ENCODE measurements at regions not wholly inside any gene's neighbourhood (a gene's known extent, or its start where the extent isn't known, plus 50 kb on each side); places are given as distances from the start of the nearest gene placed in this dataset.

- H3K4me2 ChIP-seq (ENCODE audit: low read length), result no peak overlapping the region
- no peak overlapping the region for H3K27ac ChIP-seq (ENCODE audit: low read depth, low read length)
- H3K4me3 ChIP-seq (ENCODE audit: low read length), result no peak overlapping the region
- no peaks in the 10 kb centered on the region for H3K79me2 ChIP-seq (ENCODE audit: control insufficient read depth, low read length)
- no peaks in the 10 kb centered on the region for H3K4me1 ChIP-seq (ENCODE audit: control insufficient read depth, low read length)
- no peak for TF ChIP-seq EZH2phosphoT487 (IDR thresholded peaks at IDR 0.05; ENCODE audit: borderline replicate concordance, low read length)
- no peak for TF ChIP-seq CTCF (IDR thresholded peaks at IDR 0.05; ENCODE audit: low read depth, low read length, poor library complexity, severe bottlenecking)
- H3K9me3 ChIP-seq (ENCODE audit: control insufficient read depth, insufficient read depth, low read length), result no peaks in the 10 kb centered on the region
- no peaks in the 10 kb centered on the region for H3K9me2 ChIP-seq (replicated peaks; ENCODE audit: control insufficient read depth, low read length)
- no peaks in the 10 kb centered on the region for H4K20me1 ChIP-seq (ENCODE audit: control insufficient read depth, insufficient read depth, low read depth, low read length)
- H3K27me3 ChIP-seq (ENCODE audit: control insufficient read depth, low read length), result no peaks in the 10 kb centered on the region
- no peaks in the 10 kb centered on the region for H3F3A ChIP-seq (ENCODE audit: control insufficient read depth, insufficient read depth)
- no peaks in the 10 kb centered on the region for H3K36me3 ChIP-seq (ENCODE audit: control insufficient read depth, low read length)
Measured at GRCh38 chr10:131808370-131808930, 92.4 kb upstream of the PPP2R2D start.

DNA sequence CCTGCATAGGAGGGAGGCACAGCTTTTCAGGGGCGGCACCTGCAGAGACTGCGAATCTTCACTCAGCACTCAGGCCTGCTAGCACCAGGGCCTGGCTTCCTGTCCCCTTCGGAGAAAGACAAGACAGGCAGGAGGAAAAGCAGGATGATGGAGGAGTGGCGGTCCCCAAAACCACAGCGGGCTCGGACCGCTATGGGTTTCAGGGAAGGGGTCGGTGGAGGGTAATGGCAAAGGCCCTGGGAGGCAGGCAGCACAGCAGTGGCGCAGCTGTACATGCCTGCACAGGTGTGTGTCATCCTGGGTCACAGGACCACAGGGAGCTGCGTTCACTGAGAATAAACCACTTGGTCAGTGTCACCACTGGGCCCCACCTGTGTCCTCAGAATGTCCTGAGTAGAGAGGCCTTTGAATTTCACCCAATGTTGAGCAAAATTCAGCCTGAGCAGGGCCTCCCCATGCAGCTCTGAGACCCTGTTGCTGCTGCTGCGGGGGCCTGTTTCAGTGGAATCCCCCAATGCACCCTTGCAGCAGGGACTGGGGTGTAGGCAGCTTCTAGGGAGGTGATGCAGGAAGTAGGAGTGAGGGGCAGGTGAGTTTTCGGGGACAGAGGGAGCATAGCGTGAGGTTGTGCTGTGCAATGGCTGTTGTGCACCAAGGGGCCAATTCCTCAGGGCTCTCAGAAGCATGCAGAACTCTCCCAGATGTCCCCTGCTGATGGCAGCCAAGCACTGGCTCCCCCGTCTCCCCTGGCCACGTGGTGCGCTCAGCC lies 90.6 kb upstream of the PPP2R2D start:
- no peaks in the 10 kb centered on the region for H3K9me2 ChIP-seq (replicated peaks; ENCODE audit: control insufficient read depth, low read length)
- H3K27ac ChIP-seq (ENCODE audit: low read depth, low read length), result no peak overlapping the region
- no peaks in the 10 kb centered on the region for H3K9me3 ChIP-seq (ENCODE audit: control insufficient read depth, insufficient read depth, low read length)
- no peak overlapping the region for H3K4me2 ChIP-seq (ENCODE audit: low read length)
- H3K4me1 ChIP-seq (ENCODE audit: control insufficient read depth, low read length), result no peaks in the 10 kb centered on the region
- H3K79me2 ChIP-seq (ENCODE audit: control insufficient read depth, low read length), result no peaks in the 10 kb centered on the region
- H3K4me3 ChIP-seq (ENCODE audit: low read length), result no peak overlapping the region
- TF ChIP-seq CTCF (IDR thresholded peaks at IDR 0.05; ENCODE audit: low read depth, low read length, poor library complexity, severe bottlenecking) (no peak), EZH2phosphoT487 (IDR thresholded peaks at IDR 0.05; ENCODE audit: borderline replicate concordance, low read length) (no peak)
- no peaks in the 10 kb centered on the region for H4K20me1 ChIP-seq (ENCODE audit: control insufficient read depth, insufficient read depth, low read depth, low read length)
- H3K36me3 ChIP-seq (ENCODE audit: control insufficient read depth, low read length), result no peaks in the 10 kb centered on the region
- H3K27me3 ChIP-seq (ENCODE audit: control insufficient read depth, low read length), result no peaks in the 10 kb centered on the region
- H3F3A ChIP-seq (ENCODE audit: control insufficient read depth, insufficient read depth), result no peaks in the 10 kb centered on the region

DNA sequence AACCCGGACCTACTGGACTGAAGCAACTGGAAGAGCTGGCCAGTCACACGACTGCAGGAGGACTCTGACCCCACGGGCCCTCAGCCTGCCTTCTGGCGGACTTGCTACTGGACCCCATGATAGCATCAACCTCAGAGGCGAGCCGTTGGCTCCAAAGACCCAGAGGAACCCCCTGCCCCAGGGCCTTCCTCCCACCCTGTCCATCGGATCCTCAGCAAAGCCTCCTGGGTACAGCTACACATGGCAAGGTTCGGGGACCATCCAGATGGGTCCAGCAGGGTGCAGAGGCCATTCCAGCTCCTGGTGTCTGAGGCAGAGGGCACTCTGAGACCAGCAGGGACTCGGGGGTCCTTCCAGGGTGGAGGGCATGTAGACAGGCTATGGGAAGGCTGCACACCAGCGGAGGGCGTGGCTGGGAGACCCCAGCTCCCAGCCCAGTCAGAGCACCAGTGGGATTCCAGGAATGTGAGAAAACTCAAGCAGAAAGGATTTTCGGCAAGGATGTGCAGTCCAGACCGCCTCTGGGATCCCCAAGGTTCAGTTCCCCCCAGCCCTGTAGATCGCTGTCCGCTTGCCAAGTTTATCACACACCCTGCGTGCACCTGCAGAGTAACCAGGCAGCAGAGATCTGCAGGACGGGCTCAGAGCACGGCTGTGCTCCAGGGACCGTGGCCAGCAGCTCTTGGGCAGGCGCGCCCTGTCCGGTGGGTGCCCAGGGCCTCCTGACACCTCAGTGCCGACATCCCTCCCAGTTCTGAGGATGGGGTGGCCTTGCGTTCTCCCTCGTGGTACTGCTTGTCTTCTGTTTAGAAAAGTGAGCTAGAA lies 89.8 kb upstream of the PPP2R2D start:
- H3K9me2 ChIP-seq (replicated peaks; ENCODE audit: control insufficient read depth, low read length), result no peaks in the 10 kb centered on the region
- no peaks in the 10 kb centered on the region for H3K4me1 ChIP-seq (ENCODE audit: control insufficient read depth, low read length)
- H3K79me2 ChIP-seq (ENCODE audit: control insufficient read depth, low read length), result no peaks in the 10 kb centered on the region

More for the DNA sequence above, 89.8 kb upstream of the PPP2R2D start:
- no peaks in the 10 kb centered on the region for H3K27me3 ChIP-seq (ENCODE audit: control insufficient read depth, low read length)
- no peaks in the 10 kb centered on the region for H3K9me3 ChIP-seq (ENCODE audit: control insufficient read depth, insufficient read depth, low read length)
- no peaks in the 10 kb centered on the region for H4K20me1 ChIP-seq (ENCODE audit: control insufficient read depth, insufficient read depth, low read depth, low read length)
- H3F3A ChIP-seq (ENCODE audit: control insufficient read depth, insufficient read depth), result no peaks in the 10 kb centered on the region
- H3K4me2 ChIP-seq (ENCODE audit: low read length), result no peak overlapping the region
- no peaks in the 10 kb centered on the region for H3K36me3 ChIP-seq (ENCODE audit: control insufficient read depth, low read length)
- no peak overlapping the region for H3K27ac ChIP-seq (ENCODE audit: low read depth, low read length)
- H3K4me3 ChIP-seq (ENCODE audit: low read length), result no peak overlapping the region
- no peak for TF ChIP-seq CTCF (IDR thresholded peaks at IDR 0.05; ENCODE audit: low read depth, low read length, poor library complexity, severe bottlenecking)
- no peak for TF ChIP-seq EZH2phosphoT487 (IDR thresholded peaks at IDR 0.05; ENCODE audit: borderline replicate concordance, low read length)

All from DOHH2 (cell line).